ENCODE measurements at regions not wholly inside any gene's neighbourhood (a gene's known extent, or its start where the extent isn't known, plus 50 kb on each side); places are given as distances from the start of the nearest gene placed in this dataset.

DNA sequence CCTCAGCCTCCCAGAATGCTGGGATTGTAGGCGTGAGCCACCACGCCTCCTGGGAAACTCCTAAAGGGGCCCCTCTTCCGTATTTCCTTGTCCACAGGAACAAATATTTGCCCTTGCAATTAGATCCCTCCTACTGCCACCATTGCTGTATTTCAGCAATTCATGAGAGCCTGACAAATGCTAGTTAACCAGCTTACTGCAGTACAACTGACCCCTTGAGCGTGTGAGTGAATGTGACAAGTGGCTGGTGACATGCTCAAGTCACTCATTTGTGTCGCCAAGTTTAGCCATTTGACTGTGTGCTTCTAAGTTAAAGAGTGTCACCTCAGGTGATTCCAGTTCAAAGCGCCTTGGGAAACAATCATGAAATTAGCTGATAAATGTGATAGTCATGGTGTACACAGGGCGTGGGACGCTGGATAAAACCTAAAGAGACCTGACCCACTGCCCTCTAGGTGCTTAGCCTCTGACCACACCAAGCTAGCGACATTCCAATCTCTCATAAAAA is 56.1 kb upstream of the MAP1LC3B2 start:
- Histone ChIP-seq H3K4me1 (ENCODE audit: low read depth, poor library complexity, severe bottlenecking) (no peaks in the 10 kb centered on the region), H3K4me3 (IDR thresholded peaks at IDR 0.05; ENCODE audit: insufficient read depth, low read depth, low read length) (no peak overlapping the region), H3K27ac (no peak overlapping the region), H3K27me3 (ENCODE audit: insufficient read depth, low read depth) (no peaks in the 10 kb centered on the region), H2AFZ (ENCODE audit: low read depth) (no peak overlapping the region), H3K36me3 (ENCODE audit: insufficient read depth) (no peaks in the 10 kb centered on the region), H4K20me1 (ENCODE audit: insufficient read depth) (no peaks in the 10 kb centered on the region), H3K79me2 (ENCODE audit: insufficient read depth, low read depth) (no peaks in the 10 kb centered on the region), H3K4me2 (no peak overlapping the region), H3K9ac (no peak overlapping the region)
- TF ChIP-seq, protein P1, sequence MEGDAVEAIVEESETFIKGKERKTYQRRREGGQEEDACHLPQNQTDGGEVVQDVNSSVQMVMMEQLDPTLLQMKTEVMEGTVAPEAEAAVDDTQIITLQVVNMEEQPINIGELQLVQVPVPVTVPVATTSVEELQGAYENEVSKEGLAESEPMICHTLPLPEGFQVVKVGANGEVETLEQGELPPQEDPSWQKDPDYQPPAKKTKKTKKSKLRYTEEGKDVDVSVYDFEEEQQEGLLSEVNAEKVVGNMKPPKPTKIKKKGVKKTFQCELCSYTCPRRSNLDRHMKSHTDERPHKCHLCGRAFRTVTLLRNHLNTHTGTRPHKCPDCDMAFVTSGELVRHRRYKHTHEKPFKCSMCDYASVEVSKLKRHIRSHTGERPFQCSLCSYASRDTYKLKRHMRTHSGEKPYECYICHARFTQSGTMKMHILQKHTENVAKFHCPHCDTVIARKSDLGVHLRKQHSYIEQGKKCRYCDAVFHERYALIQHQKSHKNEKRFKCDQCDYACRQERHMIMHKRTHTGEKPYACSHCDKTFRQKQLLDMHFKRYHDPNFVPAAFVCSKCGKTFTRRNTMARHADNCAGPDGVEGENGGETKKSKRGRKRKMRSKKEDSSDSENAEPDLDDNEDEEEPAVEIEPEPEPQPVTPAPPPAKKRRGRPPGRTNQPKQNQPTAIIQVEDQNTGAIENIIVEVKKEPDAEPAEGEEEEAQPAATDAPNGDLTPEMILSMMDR (conservative IDR thresholded peaks at IDR 0.05; ENCODE audit: low read depth, low read length): no peak

GRCh38 chr12:116504438-116504837 is 54.7 kb upstream of the MAP1LC3B2 start:
- H3K4me2 ChIP-seq: no peak overlapping the region

GRCh38 chr12:116506697-116507064 is 52.5 kb upstream of the MAP1LC3B2 start:
- Histone ChIP-seq H3K79me2 (ENCODE audit: insufficient read depth, low read depth) (no peaks in the 10 kb centered on the region), H3K36me3 (ENCODE audit: insufficient read depth) (no peaks in the 10 kb centered on the region), H3K9ac (no peak overlapping the region), H4K20me1 (ENCODE audit: insufficient read depth) (no peaks in the 10 kb centered on the region), H3K4me2 (no peak overlapping the region), H3K27ac (no peak overlapping the region), H3K4me1 (ENCODE audit: low read depth, poor library complexity, severe bottlenecking) (no peaks in the 10 kb centered on the region), H3K4me3 (IDR thresholded peaks at IDR 0.05; ENCODE audit: insufficient read depth, low read depth, low read length) (no peak overlapping the region), H2AFZ (ENCODE audit: low read depth) (no peak overlapping the region), H3K27me3 (ENCODE audit: insufficient read depth, low read depth) (no peaks in the 10 kb centered on the region)
- TF ChIP-seq, protein P1 (conservative IDR thresholded peaks at IDR 0.05; ENCODE audit: low read depth, low read length): no peak

More at GRCh38 chr12:116504438-116504837, 54.7 kb upstream of the MAP1LC3B2 start:
- H2AFZ ChIP-seq (ENCODE audit: low read depth): no peak overlapping the region
- no peak overlapping the region for H3K27ac ChIP-seq
- TF ChIP-seq, protein P1 (conservative IDR thresholded peaks at IDR 0.05; ENCODE audit: low read depth, low read length): no peak
- H3K36me3 ChIP-seq (ENCODE audit: insufficient read depth): no peaks in the 10 kb centered on the region
- H4K20me1 ChIP-seq (ENCODE audit: insufficient read depth): no peaks in the 10 kb centered on the region
- no peaks in the 10 kb centered on the region for H3K79me2 ChIP-seq (ENCODE audit: insufficient read depth, low read depth)
- no peaks in the 10 kb centered on the region for H3K4me1 ChIP-seq (ENCODE audit: low read depth, poor library complexity, severe bottlenecking)
- H3K4me3 ChIP-seq (IDR thresholded peaks at IDR 0.05; ENCODE audit: insufficient read depth, low read depth, low read length): no peak overlapping the region
- no peaks in the 10 kb centered on the region for H3K27me3 ChIP-seq (ENCODE audit: insufficient read depth, low read depth)
- H3K9ac ChIP-seq: no peak overlapping the region

DNA sequence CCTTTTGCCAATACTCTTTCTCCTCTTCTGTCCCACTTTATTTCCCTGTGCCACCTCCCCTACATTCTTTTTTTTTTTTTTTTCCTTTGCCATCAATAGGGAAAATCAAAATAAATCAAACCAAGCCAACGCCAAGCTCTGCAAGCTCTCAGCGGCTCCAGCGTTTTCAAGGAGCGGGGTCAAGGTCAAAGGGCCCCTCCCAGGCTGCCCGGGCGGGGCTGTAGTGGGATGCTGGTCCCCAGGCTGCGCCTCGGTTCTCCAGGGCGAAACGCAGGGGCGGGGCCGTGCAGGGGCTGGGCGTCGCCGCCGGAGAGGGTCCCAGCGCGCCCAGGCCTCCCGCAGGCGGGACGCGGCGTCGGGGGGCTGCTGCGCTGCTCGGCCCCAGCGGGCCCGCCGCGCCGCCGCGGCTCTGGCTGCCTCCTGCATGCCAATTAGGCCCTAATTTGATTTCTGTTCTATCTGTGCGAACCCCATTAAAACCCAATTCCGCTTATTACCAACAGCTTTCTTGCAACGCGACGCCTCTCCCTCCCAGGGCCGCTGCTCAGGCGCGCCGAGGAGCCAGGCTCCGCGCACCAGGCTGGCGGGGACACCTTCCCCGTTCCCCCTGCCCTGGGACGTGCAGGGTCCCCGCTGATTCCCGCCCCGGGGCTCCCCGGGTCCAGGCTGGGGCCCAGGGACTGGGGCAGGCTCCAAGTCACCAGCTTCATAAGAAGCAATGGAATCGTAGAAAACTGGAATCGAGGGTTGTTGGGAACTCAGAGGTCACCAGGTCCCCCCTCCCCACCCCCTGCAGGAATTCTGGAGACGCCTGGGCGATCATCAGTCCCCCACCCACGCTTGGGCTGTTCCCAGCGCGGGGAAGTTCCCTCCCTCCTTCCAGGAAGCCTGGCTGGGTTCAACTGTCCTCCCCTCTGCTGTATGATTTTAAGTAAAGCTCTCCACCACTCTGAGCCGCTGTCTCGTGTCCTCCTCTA is 50.7 kb upstream of the MAP1LC3B2 start:
- no peaks in the 10 kb centered on the region for H4K20me1 ChIP-seq (ENCODE audit: insufficient read depth)
- no peak overlapping the region for H3K4me3 ChIP-seq (IDR thresholded peaks at IDR 0.05; ENCODE audit: insufficient read depth, low read depth, low read length)
- H2AFZ ChIP-seq (ENCODE audit: low read depth): no peak overlapping the region
- no peaks in the 10 kb centered on the region for H3K79me2 ChIP-seq (ENCODE audit: insufficient read depth, low read depth)
- TF ChIP-seq, protein P1 (conservative IDR thresholded peaks at IDR 0.05; ENCODE audit: low read depth, low read length): no peak
- H3K27me3 ChIP-seq (ENCODE audit: insufficient read depth, low read depth): no peaks in the 10 kb centered on the region
- H3K36me3 ChIP-seq (ENCODE audit: insufficient read depth): no peaks in the 10 kb centered on the region
- no peak overlapping the region for H3K9ac ChIP-seq
- no peak overlapping the region for H3K27ac ChIP-seq
- H3K4me2 ChIP-seq: no peak overlapping the region
- H3K4me1 ChIP-seq (ENCODE audit: low read depth, poor library complexity, severe bottlenecking): no peaks in the 10 kb centered on the region

Measured in KMS-11 (cell line).